HG03060 (cell line): ENCODE measurements at regions not wholly inside any gene's neighbourhood (a gene's known extent, or its start where the extent isn't known, plus 50 kb on each side); places are given as distances from the start of the nearest gene placed in this dataset.
"Not testable (repeated sequence)": the region's sequence is repeated elsewhere in the genome, so short reads cannot be mapped to it uniquely, and the experiment has no call there.

Experiments used
- ATAC-seq: cut with Tn5 transposase; IDR thresholded peaks from one replicate; pipeline ENCODE4 v1.9.1; 2021; ENCODE audit warnings: low read depth, moderate number of reproducible peaks; ENCODE audit not compliant: unreplicated experiment

GRCh38 chr3:177356113-177356512 lies 158.8 kb upstream of the TBL1XR1 start:
- ATAC-seq, result no peak

DNA sequence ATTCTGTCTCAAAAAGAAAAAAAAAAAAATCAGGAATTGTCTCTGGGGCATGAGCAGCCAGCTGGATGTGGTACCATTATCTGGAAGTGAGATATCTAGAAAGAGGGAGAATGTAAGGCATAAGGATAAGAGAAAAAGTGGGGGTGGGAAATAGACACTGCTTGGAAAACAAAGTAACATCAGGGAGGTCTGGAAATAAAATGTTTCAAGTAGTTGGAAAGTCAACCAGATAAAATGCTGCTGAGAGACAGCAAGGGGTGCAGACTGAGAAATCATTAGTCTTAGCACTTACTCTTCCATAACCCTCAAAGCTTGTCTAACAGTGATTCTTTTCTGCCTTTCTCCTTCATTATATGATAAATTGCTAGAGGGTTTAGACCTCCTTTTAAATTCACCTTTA lies 159.7 kb upstream of the TBL1XR1 start:
- ATAC-seq, result no peak

GRCh38 chr3:177357352-177358090 lies 160.2 kb upstream of the TBL1XR1 start:
- ATAC-seq, result no peak

DNA sequence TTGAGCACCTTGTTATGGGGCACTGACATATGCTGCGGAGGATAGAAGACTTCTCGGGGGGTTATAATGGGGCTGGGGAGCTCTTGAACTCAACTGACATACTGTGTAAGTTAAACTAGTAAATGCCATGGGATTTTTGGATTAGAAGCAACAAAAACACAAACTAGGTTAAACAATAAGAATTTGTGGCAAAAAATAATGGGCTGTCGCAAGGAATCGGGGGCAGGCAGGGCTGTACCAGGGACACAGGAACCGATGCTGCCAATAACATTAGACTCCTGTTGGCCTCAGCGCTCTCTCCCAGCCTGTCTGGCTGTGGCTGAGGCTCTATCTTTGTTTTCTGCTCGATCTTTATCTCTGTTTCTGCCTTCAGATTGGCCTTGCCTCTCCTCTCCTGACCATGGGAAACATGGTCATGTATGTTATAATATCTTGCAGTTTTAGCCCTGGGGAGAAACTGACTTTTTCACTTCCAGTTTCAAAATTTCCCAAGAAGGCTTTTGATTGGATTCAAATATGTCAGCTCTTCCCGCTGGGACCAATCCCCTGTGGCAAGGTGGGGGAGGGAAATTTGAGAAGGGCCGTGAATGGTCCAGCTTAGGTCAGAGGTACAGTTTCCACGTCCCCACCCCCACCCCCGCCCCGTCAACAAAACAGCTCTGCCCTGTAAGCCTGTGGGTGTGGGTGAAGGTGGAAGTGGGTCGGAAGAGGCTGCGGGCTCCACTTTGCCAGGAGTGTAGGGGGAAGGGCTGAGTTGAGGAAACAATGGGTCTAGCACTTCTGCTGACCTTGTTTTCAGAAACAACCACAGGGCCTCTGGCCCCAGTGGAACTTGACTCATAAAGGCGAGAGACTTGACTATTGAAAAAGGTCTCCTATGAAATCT lies 161.1 kb upstream of the TBL1XR1 start:
- peak; percentile 55 for ATAC-seq

DNA sequence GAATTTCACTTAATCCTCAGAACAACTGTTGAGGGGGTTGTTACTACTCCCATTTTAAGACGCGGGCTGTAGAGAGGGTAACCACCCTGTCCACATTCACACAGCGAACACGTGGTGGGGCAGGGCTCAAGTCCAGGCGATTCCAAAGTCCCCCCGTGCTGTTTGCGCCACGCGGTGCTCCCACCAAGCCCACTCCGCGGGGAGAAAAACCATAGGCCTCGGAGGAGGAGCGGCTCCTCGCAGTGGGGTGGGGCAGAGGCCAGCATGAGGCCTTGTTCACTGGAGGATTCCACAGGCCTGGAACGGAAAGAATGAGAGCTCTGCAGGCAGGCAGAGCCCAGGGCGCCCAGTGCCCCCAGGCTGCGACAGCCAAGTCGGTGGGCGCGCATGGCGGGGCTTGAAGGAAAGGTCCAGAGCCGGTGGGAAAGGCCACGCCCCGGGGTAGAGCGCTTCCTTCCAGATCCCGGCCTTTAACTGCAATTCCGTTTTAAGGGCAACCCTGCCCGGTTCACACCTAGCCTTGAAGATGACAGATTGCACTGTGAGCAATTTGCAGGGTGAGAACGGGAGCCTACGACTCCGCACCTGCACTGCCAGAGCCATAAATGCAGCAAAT lies 161.8 kb upstream of the TBL1XR1 start:
- no peak for ATAC-seq

GRCh38 chr3:177359593-177360357 lies 162.5 kb upstream of the TBL1XR1 start:
- peak; percentile 74 for ATAC-seq

DNA sequence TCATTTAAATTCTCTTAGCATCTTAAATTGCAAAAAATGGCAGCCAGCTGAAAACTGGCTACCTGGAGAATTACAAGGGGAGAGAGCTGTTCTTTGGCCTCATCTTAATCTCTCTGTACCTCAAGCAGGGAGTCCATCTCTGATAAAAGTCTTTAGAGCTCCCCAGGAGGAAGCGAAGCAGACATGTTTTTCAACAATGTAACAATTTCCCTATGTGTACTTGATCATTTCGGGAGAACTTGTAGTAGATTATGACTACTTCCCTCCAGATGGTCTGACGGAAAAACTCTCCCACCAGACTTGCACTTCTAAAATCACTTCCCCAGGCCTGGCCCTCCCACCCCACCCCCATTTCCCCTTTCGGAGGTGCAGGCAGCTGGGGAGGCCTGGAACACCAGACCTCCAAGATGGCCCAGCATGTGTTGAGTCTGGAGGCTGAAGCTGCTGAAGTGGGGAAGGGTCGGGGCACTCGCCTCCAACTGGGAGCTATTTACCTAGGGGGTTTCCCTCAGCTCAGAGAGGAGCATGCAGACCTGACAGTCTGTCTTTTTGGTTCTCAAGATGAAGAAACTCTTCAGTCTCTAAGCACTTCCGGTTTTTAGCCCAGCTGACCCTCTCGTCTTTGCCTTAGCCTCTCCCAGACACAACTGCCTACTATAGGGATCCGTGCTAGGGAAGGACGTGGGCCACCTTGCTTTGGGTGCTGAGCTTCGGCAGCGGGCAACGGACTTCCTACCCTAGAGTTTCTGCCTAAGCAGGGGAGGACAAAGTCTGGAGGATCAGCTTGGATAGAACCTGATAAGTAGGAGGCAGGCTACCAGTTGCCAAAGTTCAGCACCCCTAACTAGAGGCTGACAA lies 164.0 kb upstream of the TBL1XR1 start:
- ATAC-seq, result no peak

- ATAC-seq, result no peak
These were observed 165.3 kb upstream of the TBL1XR1 start for GRCh38 chr3:177362626-177363025.

- ATAC-seq, result no peak
These were observed 167.0 kb upstream of the TBL1XR1 start for GRCh38 chr3:177364236-177364635.

DNA sequence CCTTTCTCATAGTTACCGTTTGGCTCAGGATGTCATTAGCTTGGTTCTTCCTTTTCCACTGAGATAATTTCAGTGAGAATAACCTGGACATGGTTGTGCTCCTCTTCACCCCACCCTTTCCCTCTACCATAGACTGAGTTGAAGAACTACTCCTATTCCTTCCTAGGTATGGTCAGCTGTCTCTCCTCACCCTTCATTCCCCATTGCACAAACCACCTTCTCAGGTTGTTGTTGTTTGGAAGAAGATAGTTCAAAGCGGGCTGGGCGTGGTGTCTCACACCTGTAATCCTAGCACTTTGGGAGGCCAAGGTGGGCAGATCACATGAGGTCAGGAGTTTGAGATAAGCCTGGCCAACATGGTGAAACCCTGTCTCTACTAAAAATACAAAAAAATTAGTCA lies 168.0 kb upstream of the TBL1XR1 start:
- ATAC-seq, result not testable (repeated sequence)

- no peak for ATAC-seq
These were observed 170.5 kb upstream of the TBL1XR1 start for GRCh38 chr3:177367788-177368187.

DNA sequence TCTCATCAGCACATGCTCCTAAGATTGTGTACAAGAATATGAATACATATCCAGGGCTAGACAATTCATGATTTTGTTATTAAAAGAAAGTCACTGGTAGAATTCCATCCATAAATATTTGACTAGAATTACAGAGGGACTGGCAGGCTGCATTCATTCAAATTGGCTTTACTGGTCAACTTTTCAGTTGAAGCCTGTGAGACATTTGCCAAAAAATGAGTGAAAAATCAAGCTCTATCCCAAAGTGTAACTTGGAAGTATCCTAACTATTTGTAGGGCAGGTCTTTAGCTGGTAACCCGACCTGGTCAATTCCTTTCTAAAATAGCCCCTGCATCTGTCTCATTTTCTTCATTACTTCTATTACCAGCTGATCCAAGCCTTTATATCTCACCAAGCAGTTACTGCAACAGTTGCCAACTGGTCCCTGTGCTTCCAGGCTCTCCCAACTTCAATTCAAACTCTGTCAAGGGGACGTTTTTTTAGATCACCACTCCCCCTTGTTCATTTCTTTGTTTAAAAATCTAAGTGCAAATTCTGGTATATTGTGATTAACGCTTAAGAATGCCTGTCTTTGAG lies 173.1 kb upstream of the TBL1XR1 start:
- ATAC-seq, result no peak

DNA sequence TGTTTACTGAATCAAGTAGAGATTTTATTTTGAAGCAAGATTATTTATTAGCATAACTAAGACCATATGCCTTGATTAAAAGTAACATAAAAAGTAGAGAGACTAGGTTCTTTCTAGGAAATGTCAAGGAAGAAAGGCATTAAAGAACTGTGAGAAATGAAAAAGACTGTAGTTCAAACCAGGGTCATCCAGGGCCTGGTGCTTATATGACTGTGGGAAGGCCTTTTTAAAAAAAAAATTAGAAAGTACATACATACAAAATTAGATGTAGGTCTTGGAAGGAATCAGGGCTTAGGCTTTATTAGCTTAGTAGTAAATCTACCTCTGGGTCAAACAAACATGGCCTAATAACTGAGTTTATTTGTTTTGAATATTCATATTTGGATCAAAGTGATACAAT lies 173.9 kb upstream of the TBL1XR1 start:
- ATAC-seq, result no peak

- ATAC-seq, result no peak
These were observed 174.6 kb upstream of the TBL1XR1 start for GRCh38 chr3:177371888-177372287.

- ATAC-seq, result peak; percentile 40
These were observed 177.0 kb upstream of the TBL1XR1 start for GRCh38 chr3:177374323-177374722.

DNA sequence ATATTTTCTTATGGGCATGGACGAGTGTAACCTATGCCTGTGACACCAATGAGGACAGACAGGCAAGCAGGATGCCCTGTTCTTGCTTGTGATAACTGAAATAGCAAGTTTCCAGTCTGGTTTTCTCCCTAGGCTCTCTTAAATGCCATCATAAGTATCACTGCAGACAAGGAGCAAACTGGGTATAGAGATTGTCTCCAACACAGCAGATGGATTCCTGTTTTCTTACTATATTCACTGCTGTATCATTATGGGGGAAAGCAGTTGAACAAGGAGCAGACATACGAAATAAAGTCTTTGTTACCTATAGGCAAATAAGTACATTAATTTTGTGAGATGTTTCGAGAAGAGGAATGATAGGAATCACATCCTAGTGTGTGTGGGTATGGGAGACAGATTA lies 178.0 kb upstream of the TBL1XR1 start:
- ATAC-seq, result no peak

DNA sequence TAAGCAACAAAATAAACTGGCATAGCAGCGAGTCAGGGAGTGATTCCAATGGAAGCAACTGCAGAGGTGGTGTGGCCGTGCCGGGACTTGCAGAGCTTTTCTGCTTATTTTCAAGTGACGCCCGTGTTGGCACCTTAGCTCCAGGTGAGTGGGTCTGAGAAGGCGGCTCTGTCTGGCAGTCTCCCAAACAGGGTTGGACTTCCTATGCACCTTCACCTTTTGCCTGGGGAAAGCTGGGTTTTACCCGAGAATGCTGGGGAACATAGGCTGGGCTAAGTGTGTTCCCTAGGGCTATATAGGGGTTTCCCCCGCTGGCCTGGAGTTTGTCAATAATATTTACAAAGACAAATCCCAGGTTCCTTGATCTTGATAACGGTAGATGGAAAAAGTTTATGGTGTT lies 179.9 kb upstream of the TBL1XR1 start:
- ATAC-seq, result no peak

DNA sequence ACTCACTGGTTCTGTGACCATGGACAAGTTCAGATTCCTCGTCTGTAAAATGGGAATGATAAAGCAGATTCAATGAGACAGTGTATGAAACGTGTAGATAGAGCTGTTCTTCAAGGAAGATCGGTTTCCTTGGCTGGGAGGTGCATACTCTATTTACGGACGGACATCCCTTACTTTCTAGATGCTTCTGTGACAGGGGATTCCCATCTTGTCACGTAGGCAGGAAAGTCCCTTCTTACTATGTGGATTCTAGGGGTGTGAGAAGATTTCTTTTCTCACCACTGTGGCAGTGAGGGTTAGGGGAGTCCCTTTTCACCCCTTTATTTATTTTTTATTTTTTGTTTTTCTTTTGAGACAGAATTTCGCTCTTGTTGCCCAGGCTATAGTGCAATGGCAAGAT lies 180.9 kb upstream of the TBL1XR1 start:
- ATAC-seq, result peak; percentile 53

GRCh38 chr3:177379045-177379444 lies 181.8 kb upstream of the TBL1XR1 start:
- ATAC-seq, result no peak
